HG02759 (cell line): ENCODE measurements at regions not wholly inside any gene's neighbourhood (a gene's known extent, or its start where the extent isn't known, plus 50 kb on each side); places are given as distances from the start of the nearest gene placed in this dataset.
A peak's percentile ranks its signal among the peaks of the same experiment; 100 is the strongest.

Source experiments
- ATAC-seq: cut with Tn5 transposase; IDR thresholded peaks from one replicate; pipeline ENCODE4 v1.9.1; 2021; ENCODE audit warnings: mild to moderate bottlenecking, moderate library complexity; ENCODE audit not compliant: unreplicated experiment

GRCh38 chr16:55256412-55257016 lies 67.5 kb upstream of the IRX6 start:
- no peak for ATAC-seq

GRCh38 chr16:55257966-55258613 lies 65.9 kb upstream of the IRX6 start:
- ATAC-seq, result peak; percentile 86

- ATAC-seq, result no peak
Measured at GRCh38 chr16:55261301-55261700, 62.7 kb upstream of the IRX6 start.

GRCh38 chr16:55263271-55264250 lies 60.4 kb upstream of the IRX6 start:
- no peak for ATAC-seq

- ATAC-seq, result no peak
Measured at GRCh38 chr16:55264949-55265348, 59.1 kb upstream of the IRX6 start.

- no peak for ATAC-seq
Measured at GRCh38 chr16:55265926-55266325, 58.1 kb upstream of the IRX6 start.

GRCh38 chr16:55271945-55272513 lies 52.0 kb upstream of the IRX6 start:
- no peak for ATAC-seq

GRCh38 chr16:55272744-55273143 lies 51.3 kb upstream of the IRX6 start:
- ATAC-seq, result no peak

GRCh38 chr16:55273356-55273755 lies 50.6 kb upstream of the IRX6 start:
- ATAC-seq, result no peak

- no peak for ATAC-seq
Measured at GRCh38 chr16:55273959-55274358, 50.0 kb upstream of the IRX6 start.
